MM.1S (cell line): ENCODE measurements at regions not wholly inside any gene's neighbourhood (a gene's known extent, or its start where the extent isn't known, plus 50 kb on each side); places are given as distances from the start of the nearest gene placed in this dataset.

Experiments
- DNase-seq: peaks from one replicate; pipeline ENCODE4 v3.0.0-alpha.2; 2015
- H2AFZ ChIP-seq: fragments of 300-600 bp; sonication (generic); 2 replicates; pipeline ENCODE4 v1.6.0; 2016; ENCODE audit warnings: antibody characterized with exemption, low read length
- H3F3A ChIP-seq: fragments of 300-600 bp; sonication (generic); 2 replicates; pipeline ENCODE4 v1.6.1; 2016; ENCODE audit warnings: mild to moderate bottlenecking, antibody characterized with exemption, low read length, moderate library complexity, mixed read lengths; ENCODE audit not compliant: insufficient read depth
- H3K27ac ChIP-seq: fragments of 300-600 bp; sonication (generic); 2 replicates; pipeline ENCODE4 v1.5.1; 2016; ENCODE audit warnings: mild to moderate bottlenecking, low read length
- H3K27me3 ChIP-seq: fragments of 300-600 bp; sonication (generic); replicated peaks from 2 replicates; pipeline ENCODE4 v1.6.0; 2016; ENCODE audit warnings: low read length; ENCODE audit not compliant: insufficient read depth
- H3K36me3 ChIP-seq: fragments of 300-600 bp; sonication (generic); replicated peaks from 2 replicates; pipeline ENCODE4 v1.6.1; 2016; ENCODE audit warnings: mild to moderate bottlenecking, low read length, mixed read lengths; ENCODE audit not compliant: insufficient read depth
- H3K4me1 ChIP-seq: fragments of 300-600 bp; sonication (generic); 2 replicates; pipeline ENCODE4 v1.6.1; 2016; ENCODE audit warnings: low read length, mixed read lengths
- H3K4me2 ChIP-seq: fragments of 300-600 bp; sonication (generic); 2 replicates; pipeline ENCODE4 v1.6.0; 2016; ENCODE audit warnings: low read depth, low read length
- H3K4me3 ChIP-seq: fragments of 300-600 bp; sonication (generic); 2 replicates; pipeline ENCODE4 v1.5.1; 2016; ENCODE audit warnings: low read length, mixed read lengths
- H3K79me2 ChIP-seq: fragments of 300-600 bp; sonication (generic); 2 replicates; pipeline ENCODE4 v1.6.1; 2016; ENCODE audit warnings: mixed run types, low read length, mixed read lengths
- H3K9ac ChIP-seq: fragments of 300-600 bp; sonication (generic); 2 replicates; pipeline ENCODE4 v1.6.1; 2016; ENCODE audit warnings: low read length, mixed read lengths
- H3K9me2 ChIP-seq: fragments of 300-600 bp; sonication (generic); replicated peaks from 2 replicates; pipeline ENCODE4 v1.6.1; 2016; ENCODE audit warnings: mild to moderate bottlenecking, low read length, mixed read lengths; ENCODE audit not compliant: insufficient read depth
- H3K9me3 ChIP-seq: fragments of 300-600 bp; sonication (generic); replicated peaks from 2 replicates; pipeline ENCODE4 v1.6.1; 2016; ENCODE audit warnings: mild to moderate bottlenecking, low read length, mixed read lengths; ENCODE audit not compliant: insufficient read depth
- H4K20me1 ChIP-seq: fragments of 300-600 bp; sonication (generic); 2 replicates; pipeline ENCODE4 v1.6.1; 2016; ENCODE audit warnings: mild to moderate bottlenecking, low read length, moderate library complexity, mixed read lengths; ENCODE audit not compliant: insufficient read depth
- EZH2 ChIP-seq: fragments of 300-600 bp; sonication (generic); optimal IDR thresholded peaks from 2 replicates; pipeline ENCODE3; 2017; ENCODE audit warnings: low read depth, mild to moderate bottlenecking, antibody characterized with exemption, low read length, mixed read lengths
- EZH2phosphoT487 ChIP-seq: fragments of 300-600 bp; sonication (generic); IDR thresholded peaks from 2 replicates; pipeline ENCODE4 v1.6.1; 2018; ENCODE audit warnings: antibody characterized with exemption, low read length
- TF ChIP-seq, protein P1 (sequence below): fragments of 300-600 bp; sonication (generic); IDR thresholded peaks from 2 replicates; pipeline ENCODE4 v1.5.1; 2016; ENCODE audit warnings: antibody characterized with exemption, low read length, mixed read lengths

GRCh38 chr14:25132732-25133422 lies 82.9 kb upstream of the STXBP6 start:
- no peak overlapping the region for H3K4me3 ChIP-seq
- no peaks in the 10 kb centered on the region for H4K20me1 ChIP-seq
- H3K79me2 ChIP-seq, result no peaks in the 10 kb centered on the region
- H3K9me2 ChIP-seq, result no peaks in the 10 kb centered on the region
- H3K27ac ChIP-seq, result no peak overlapping the region
- TF ChIP-seq EZH2phosphoT487 (no peak), EZH2 (no peak)
- TF ChIP-seq, protein P1, sequence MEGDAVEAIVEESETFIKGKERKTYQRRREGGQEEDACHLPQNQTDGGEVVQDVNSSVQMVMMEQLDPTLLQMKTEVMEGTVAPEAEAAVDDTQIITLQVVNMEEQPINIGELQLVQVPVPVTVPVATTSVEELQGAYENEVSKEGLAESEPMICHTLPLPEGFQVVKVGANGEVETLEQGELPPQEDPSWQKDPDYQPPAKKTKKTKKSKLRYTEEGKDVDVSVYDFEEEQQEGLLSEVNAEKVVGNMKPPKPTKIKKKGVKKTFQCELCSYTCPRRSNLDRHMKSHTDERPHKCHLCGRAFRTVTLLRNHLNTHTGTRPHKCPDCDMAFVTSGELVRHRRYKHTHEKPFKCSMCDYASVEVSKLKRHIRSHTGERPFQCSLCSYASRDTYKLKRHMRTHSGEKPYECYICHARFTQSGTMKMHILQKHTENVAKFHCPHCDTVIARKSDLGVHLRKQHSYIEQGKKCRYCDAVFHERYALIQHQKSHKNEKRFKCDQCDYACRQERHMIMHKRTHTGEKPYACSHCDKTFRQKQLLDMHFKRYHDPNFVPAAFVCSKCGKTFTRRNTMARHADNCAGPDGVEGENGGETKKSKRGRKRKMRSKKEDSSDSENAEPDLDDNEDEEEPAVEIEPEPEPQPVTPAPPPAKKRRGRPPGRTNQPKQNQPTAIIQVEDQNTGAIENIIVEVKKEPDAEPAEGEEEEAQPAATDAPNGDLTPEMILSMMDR, result peak; percentile 55
- H3K36me3 ChIP-seq, result no peaks in the 10 kb centered on the region
- H2AFZ ChIP-seq, result no peak overlapping the region
- H3K9me3 ChIP-seq, result no peaks in the 10 kb centered on the region
- no peak overlapping the region for H3K4me2 ChIP-seq
- H3K27me3 ChIP-seq, result no peaks in the 10 kb centered on the region
- H3K9ac ChIP-seq, result no peak overlapping the region
- DNase-seq, result peak; percentile 31
- no peaks in the 10 kb centered on the region for H3F3A ChIP-seq
- no peaks in the 10 kb centered on the region for H3K4me1 ChIP-seq

- Histone ChIP-seq H3K36me3 (no peaks in the 10 kb centered on the region), H3K9ac (no peak overlapping the region), H2AFZ (no peak overlapping the region), H4K20me1 (no peaks in the 10 kb centered on the region), H3K9me3 (no peaks in the 10 kb centered on the region), H3K9me2 (no peaks in the 10 kb centered on the region), H3K4me3 (no peak overlapping the region), H3K4me1 (no peaks in the 10 kb centered on the region), H3F3A (no peaks in the 10 kb centered on the region), H3K79me2 (no peaks in the 10 kb centered on the region), H3K4me2 (no peak overlapping the region), H3K27ac (no peak overlapping the region), H3K27me3 (no peaks in the 10 kb centered on the region)
- no peak for DNase-seq
- TF ChIP-seq EZH2phosphoT487 (no peak), EZH2 (no peak)
- TF ChIP-seq, protein P1, result no peak
Observed at GRCh38 chr14:25132094-25132493, 82.1 kb upstream of the STXBP6 start.

GRCh38 chr14:25122843-25123242 lies 72.9 kb upstream of the STXBP6 start:
- H3K27me3 ChIP-seq, result no peaks in the 10 kb centered on the region
- no peaks in the 10 kb centered on the region for H3F3A ChIP-seq
- H3K79me2 ChIP-seq, result no peaks in the 10 kb centered on the region
- no peak overlapping the region for H3K4me2 ChIP-seq
- TF ChIP-seq EZH2 (no peak), EZH2phosphoT487 (no peak)
- TF ChIP-seq, protein P1, result no peak
- H3K36me3 ChIP-seq, result no peaks in the 10 kb centered on the region
- H3K9me3 ChIP-seq, result no peaks in the 10 kb centered on the region
- no peak for DNase-seq
- no peaks in the 10 kb centered on the region for H4K20me1 ChIP-seq
- no peaks in the 10 kb centered on the region for H3K9me2 ChIP-seq
- no peaks in the 10 kb centered on the region for H3K4me1 ChIP-seq
- H3K9ac ChIP-seq, result no peak overlapping the region
- H3K27ac ChIP-seq, result no peak overlapping the region
- no peak overlapping the region for H3K4me3 ChIP-seq
- no peak overlapping the region for H2AFZ ChIP-seq
